Right kidney (tissue), 1 donor: ENCODE measurements at regions not wholly inside any gene's neighbourhood (a gene's known extent, or its start where the extent isn't known, plus 50 kb on each side); places are given as distances from the start of the nearest gene placed in this dataset.
"Not testable (repeated sequence)": the region's sequence is repeated elsewhere in the genome, so short reads cannot be mapped to it uniquely, and the experiment has no call there.

Experiments used
- DNase-seq: peaks from one replicate; pipeline ENCODE4 v3.0.0-alpha.2; 2016

GRCh38 chr16:85529489-85530369 lies 83.4 kb upstream of the GSE1 start:
- no peak for DNase-seq

DNA sequence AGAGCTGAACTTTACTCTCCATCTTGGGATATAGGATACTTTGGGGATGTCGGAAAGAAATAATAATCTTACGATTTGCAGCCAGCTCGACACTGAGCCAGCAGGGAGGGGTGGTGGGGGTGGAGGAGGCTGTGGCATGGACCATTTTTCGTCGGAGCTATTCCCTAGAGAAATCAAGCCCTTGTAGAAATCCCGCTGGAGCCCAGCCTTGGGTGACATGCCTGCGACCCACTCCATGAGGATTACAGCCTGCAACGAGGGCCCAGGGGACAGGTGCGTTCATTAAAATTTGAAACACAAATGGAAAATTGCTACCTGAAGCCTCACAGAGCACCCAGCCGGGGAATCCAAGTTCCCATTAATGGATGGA lies 82.8 kb upstream of the GSE1 start:
- no peak for DNase-seq

GRCh38 chr16:85531516-85531915 lies 81.6 kb upstream of the GSE1 start:
- no peak for DNase-seq

DNA sequence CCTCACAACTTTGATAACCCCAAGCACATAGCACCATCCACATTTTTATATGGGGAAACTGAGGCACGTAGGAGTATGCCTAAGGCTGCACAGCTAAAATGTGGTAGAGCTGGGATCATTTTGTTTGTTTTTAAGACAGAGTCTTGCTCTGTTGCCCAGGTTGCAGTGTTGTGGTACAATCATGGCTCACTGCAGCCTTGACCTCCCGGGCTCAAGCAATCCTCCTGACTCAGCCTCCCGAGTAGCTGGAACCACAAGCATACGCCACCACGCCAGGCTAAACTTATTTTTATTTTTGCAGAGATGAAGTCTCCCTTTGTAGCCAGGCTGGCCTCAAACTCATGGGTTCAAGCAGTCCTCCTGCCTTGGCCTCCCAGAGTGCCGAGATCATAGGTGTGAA lies 81.0 kb upstream of the GSE1 start:
- no peak for DNase-seq

DNA sequence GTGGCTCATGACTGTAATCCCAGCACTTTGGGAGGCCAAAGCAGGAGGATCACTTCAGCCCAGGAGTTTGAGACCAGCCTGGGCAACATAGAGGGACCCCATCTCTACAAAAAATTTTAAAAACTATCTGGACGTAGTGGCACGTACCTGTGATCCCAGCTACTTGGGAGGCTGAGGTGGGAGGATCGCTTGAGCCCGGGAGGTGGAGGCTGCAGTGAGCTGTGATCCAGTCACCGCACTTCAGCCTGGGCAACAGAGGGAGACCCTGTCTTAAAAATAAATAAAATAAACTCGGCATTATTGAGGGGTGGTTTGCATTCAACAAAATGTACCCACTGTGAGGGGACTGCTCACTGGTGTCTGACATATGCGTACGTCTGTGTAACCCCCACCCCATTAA lies 79.5 kb upstream of the GSE1 start:
- not testable (repeated sequence) for DNase-seq

DNA sequence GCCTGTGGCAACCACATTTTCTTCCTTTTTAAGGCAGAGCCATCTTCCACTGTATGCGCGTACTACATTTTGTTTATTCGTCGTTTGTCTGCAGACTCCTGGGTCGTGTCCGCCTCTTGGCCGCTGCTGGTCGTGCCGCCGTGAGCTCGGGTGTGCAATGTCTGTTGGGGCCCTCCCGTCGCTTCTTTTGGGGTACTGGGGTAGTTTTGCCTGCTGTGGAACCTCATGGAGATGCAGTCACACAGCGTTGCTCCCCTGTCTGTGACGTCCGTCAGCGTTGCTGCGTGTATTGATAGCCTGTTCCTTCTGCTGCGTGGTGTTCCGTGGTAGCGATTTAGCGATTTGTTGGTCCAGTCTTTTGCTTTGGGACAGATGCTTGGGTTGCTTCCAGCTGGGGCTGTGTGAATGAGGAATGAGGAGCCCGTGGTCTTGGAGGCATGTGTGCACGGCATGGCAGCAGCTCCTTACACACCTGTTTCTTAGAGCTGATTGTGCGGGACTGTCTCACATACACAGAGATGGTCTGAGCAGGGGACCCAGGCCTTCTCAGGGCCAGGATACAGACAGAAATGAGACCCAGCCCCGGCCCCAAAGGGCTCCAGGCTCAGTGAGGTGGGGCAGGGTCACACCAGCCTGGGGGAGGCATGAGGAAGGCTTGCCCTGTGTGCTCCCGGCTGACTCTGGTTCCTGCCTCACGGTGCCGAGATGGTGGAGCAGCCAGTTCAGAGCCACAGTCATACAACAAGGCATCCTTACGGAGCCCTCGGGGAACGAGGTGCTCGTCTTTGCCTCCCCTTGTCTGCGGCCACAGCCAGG lies 78.4 kb upstream of the GSE1 start:
- no peak for DNase-seq

GRCh38 chr16:85535352-85536072 lies 77.6 kb upstream of the GSE1 start:
- no peak for DNase-seq

- no peak for DNase-seq
Observed at GRCh38 chr16:85536073-85536410, 77.1 kb upstream of the GSE1 start.

- DNase-seq, result no peak
Observed at GRCh38 chr16:85536411-85537330, 76.5 kb upstream of the GSE1 start.

DNA sequence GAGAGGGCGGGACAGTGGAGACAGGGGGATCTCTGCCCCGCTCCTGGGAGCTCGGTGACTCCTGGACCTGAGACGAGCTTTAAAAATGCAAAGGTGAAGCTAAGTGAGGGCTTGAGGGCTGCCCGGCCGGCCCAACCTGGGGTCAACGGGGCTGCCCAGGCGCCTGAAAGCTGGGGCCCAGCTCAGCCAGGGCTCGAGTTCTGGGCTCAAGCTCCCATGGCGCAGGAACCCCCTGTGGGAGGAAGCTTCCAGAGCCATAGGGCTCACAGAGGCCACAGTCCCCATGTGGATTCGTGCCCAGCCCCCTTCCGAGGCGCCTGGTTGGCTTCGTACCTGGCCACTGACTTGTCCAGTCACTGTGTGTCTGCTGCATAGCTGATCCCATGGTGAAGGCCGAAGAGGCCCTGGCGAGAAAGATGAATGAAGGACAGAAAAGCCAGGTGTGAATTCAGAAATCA lies 75.8 kb upstream of the GSE1 start:
- DNase-seq, result no peak

DNA sequence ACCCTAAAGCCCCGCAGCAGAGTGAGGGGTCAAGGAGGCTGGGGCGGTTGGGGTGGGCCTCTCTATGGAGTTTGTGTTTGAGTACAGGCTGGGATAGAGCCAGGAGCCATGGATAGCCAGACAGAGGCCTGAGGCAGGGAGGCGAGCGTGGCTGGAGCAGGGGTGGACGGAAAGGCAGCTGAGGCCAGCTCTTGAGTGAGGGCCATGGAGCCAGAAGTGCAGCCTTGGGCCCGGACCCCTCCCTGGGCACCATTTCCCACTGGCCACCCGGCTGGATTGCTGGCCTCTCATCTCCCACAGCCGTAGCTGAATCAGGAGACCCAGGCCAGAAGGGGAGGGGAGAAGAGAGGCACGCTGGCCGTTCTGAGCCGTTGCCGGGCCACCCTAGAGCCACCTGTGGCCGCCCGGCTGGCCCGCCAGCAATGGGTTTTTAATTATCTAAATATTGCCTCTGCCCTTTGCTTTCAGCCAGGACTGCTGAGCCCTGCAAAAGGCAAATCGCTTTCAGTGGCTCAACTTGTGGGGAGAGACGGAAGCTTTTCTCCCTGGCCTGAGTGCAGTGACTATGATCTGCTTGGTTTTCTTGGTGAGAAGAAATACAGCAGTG lies 75.2 kb upstream of the GSE1 start:
- DNase-seq, result no peak

DNA sequence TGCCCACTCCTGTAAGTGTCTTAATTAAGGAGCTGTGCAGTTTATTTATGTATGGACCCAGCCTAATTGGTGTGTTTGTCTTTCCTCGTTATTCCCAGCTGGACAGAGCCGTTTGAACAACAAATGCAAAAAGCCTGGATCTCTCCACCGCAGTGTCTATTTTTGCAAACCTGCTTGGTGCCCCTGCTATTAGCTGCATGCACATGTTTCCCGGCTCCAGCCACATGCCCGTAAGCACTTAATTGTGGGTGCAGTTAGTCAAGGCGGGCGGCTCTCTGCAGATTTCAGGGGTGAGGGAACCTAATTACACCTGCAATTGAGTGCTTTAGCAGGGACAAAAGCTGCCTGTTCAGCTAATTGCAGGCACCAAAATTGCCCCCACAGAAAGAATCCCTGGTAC lies 74.0 kb upstream of the GSE1 start:
- no peak for DNase-seq

DNA sequence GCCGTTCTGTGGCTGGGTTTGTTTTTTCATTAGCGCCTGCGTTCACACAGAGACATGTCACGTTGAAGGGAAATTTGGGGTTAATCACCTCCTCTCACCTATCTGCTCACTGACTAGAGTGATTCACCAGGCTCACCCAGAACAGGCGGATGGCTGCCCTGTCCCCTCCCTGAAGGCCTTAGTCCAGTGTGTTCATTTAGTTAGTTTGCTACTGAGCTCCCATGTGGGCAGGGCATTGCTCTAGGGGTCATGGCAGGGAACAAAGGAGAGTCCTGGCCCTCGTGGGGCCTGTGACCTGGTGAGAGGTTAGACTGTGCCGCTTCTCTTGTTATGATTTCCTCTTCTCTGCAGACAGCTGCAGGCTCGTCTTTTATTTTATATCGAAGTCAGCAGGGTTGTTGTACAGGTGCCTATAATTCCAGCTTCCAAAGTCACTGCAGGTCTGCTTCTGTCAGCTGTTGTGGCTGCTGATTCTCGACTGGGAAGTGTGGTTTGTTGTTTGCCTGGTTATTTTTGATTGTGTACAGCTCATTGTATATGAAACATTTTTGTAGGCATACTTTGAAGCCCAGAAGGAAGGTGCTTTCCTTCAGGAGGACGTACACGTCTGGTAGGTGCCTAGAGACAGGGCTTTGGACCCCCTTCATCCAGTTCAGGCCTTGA lies 73.4 kb upstream of the GSE1 start:
- no peak for DNase-seq

GRCh38 chr16:85541181-85541580 lies 71.9 kb upstream of the GSE1 start:
- DNase-seq, result no peak

GRCh38 chr16:85541619-85541979 lies 71.5 kb upstream of the GSE1 start:
- no peak for DNase-seq

DNA sequence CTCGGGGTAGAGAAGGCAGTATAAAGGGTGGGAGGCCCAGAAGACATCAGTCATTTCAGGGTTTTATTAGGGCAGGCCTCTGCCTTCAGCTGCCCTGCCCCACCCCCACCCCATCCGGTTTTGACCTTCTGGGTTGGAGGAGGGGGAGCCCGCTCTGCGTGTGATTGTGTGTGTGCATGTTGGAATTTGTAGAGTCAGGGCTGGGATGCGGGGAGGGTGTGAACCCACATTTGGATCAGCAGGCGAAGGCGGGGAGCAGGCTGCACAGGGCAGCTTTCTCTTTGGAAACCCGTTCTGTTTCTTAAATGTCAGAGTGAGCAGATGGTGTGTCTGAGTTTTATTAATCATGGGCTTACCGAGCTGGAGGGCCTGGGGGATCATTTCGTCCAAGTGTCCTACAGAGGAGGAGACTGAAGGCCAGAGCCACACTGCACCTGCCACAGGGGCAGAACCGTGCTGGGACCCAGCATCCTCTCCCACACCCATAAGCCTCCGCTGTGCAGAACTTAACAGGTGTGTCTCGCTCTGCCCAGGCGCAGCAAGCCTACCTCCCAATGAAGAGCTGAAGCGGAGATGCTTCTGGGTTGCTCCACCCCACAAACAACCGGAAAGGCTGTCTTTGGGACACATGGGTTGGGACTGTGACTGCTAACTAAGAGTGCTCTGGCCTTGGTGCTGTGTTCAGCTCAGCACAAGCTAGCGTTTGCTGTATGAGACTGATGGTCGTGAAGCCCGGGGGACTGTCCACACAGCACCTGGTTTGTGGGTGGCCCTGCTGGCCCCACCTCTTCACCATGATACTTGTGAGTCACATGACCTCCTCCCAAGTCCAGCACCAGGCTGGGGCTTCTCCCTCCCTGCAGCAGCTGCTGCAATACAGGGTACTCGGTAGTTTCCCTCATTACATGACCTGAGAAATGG lies 70.9 kb upstream of the GSE1 start:
- DNase-seq, result no peak

DNA sequence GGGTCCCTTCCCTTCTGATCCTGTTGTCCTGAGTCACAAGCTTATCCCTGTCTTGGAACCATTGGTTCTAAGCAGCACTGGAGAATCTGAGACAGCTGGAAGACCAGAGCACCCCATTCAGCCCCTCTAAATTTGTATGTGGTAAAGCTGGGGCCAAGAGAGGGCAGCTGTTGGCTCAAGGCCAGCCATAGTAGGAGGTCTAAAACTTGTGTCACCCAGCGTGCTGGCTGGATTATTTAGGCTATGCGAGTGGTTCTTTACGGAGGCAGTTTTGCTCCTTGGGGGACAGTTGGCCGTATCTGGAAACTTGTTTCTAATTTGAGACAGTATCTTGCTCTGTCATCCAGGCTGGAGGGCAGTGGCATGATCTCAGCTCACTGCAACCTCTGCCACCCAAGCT lies 69.6 kb upstream of the GSE1 start:
- no peak for DNase-seq

GRCh38 chr16:85544016-85544415 lies 69.1 kb upstream of the GSE1 start:
- DNase-seq, result no peak

- DNase-seq, result no peak
Observed at GRCh38 chr16:85544668-85545067, 68.5 kb upstream of the GSE1 start.
